Ovary (tissue), 7 donors: ENCODE measurements at regions not wholly inside any gene's neighbourhood (a gene's known extent, or its start where the extent isn't known, plus 50 kb on each side); places are given as distances from the start of the nearest gene placed in this dataset.

Experiments used
- DNase-seq, 5 donors: peaks; one replicate each; pipeline ENCODE4 v3.0.0-alpha.2; 2019 to 2020
- H3K27ac ChIP-seq, 2 donors: fragments of 200-600 bp; one replicate each; pipeline versions ENCODE4 v1.5.1 to v1.8.0; 2019 to 2022
- H3K27me3 ChIP-seq: fragments of 200-600 bp; one replicate; pipeline ENCODE4 v1.8.0; 2022
- H3K36me3 ChIP-seq: fragments of 200-600 bp; sonication (generic); one replicate; pipeline ENCODE4 v1.5.1; 2019
- H3K4me1 ChIP-seq: one replicate; pipeline ENCODE4 v1.8.1; 2013; ENCODE audit warnings: mild to moderate bottlenecking, moderate library complexity; ENCODE audit not compliant: insufficient read depth
- H3K4me3 ChIP-seq: fragments of 200-600 bp; sonication (generic); one replicate; pipeline ENCODE4 v1.5.1; 2017
- H3K9me3 ChIP-seq, 2 donors: fragments of 200-600 bp in 1 of 2; sonication (generic) in 1 of 2; one replicate each; pipeline versions ENCODE4 v1.5.1 to v1.8.1; 2013 to 2019; ENCODE audit warnings: mild to moderate bottlenecking in 1 of 2, moderate library complexity in 1 of 2
- EP300 ChIP-seq: sonication (generic); formaldehyde crosslinking; IDR thresholded peaks from one replicate; pipeline ENCODE4 v1.6.1; 2017; ENCODE audit warnings: antibody characterized with exemption
- POLR2A ChIP-seq: fragments of 450-650 bp; IDR thresholded peaks from one replicate; pipeline ENCODE4 v1.6.1; 2017; ENCODE audit warnings: antibody characterized with exemption, mild to moderate bottlenecking, moderate library complexity
- WGBS, 3 donors: extraction: QIAGEN DNeasy Blood & Tissue Kit in 1 of 3; methylation state at CpG; one replicate each; pipeline versions ENCODE4 v1.1.5 to v1.1.7; 2013 to 2017; 5-methylcytosine and 5-hydroxymethylcytosine counted together
- intact Hi-C, 4 donors: fragments of 100-400 bp; cut with DNase I; formaldehyde crosslinking; loops; one replicate each; pipeline versions ENCODE4 v1.11.0 to v1.15.1; 2022 to 2023
- TF ChIP-seq, protein P1 (sequence below), 3 donors: fragments of 450-650 bp in 2 of 3; fragments of 200-600 bp in 1 of 3; IDR thresholded peaks; one replicate each; pipeline versions ENCODE4 v1.5.1 to v1.8.0; 2016 to 2022; ENCODE audit warnings: antibody characterized with exemption in 3 of 3, mild to moderate bottlenecking in 1 of 3
- donor health status: DM: no; HTN: no; CAD: no; lungs with moderate emphysema.
- donor health status: DM: no; HTN: no; CAD: no.
- donor health status: Bipolar disorder and iron deficiency.
- donor health status: DM: no; HTN: no; CAD: no.
- donor health status: DM: yes; HTN: yes; CAD: no.

DNA sequence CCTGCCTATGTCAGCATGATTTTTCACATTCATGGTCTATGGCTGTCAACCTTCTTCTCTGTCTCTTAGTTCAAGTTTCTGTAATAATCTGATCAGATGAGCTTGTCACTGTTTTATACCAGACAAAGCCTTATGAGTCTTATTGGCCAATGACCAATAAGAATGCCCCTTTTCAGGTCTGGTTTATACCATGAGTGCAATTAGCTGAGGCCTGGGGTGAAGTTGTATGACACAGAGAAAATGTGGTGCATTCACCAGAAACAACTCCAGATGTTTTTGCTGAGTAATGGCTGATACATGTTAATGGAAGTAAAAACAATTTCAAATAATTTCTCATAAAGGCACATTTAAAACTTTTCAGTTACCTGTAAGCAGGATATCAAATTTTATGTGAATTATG, 218.6 kb upstream of the CDH8 start:
- TF ChIP-seq EP300 (no peak), POLR2A (no peak)
- TF ChIP-seq, protein P1, sequence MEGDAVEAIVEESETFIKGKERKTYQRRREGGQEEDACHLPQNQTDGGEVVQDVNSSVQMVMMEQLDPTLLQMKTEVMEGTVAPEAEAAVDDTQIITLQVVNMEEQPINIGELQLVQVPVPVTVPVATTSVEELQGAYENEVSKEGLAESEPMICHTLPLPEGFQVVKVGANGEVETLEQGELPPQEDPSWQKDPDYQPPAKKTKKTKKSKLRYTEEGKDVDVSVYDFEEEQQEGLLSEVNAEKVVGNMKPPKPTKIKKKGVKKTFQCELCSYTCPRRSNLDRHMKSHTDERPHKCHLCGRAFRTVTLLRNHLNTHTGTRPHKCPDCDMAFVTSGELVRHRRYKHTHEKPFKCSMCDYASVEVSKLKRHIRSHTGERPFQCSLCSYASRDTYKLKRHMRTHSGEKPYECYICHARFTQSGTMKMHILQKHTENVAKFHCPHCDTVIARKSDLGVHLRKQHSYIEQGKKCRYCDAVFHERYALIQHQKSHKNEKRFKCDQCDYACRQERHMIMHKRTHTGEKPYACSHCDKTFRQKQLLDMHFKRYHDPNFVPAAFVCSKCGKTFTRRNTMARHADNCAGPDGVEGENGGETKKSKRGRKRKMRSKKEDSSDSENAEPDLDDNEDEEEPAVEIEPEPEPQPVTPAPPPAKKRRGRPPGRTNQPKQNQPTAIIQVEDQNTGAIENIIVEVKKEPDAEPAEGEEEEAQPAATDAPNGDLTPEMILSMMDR (IDR thresholded peaks at IDR 0.05): no peak
- H3K27me3 ChIP-seq: no peaks in the 10 kb centered on the region
- no peak overlapping the region for H3K4me3 ChIP-seq
- H3K9me3 ChIP-seq: no peaks in the 10 kb centered on the region
- no peak overlapping the region for H3K27ac ChIP-seq
- no peaks in the 10 kb centered on the region for H3K4me1 ChIP-seq
- no peaks in the 10 kb centered on the region for H3K36me3 ChIP-seq
- intact Hi-C loops: no loop called here
- DNase-seq: no peak

DNA sequence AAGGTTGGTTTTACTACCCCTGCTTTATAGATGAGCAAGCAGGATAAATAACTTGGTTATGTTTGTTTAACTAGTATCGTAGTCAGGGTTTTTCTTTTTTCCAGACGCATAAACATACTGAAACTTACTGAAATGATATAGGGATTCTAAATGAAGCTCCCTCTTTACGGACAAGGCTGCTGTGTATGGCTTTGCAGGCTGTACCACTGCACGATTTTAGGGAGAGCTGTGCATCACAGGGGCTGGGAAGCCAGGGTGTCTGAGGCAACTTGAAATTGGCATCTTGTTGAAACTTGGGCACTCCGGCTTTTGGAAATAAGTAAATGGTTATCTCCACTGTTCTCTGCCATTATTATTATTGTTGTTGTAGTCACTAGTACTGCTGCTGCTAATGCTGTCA, 218.1 kb upstream of the CDH8 start:
- no peak overlapping the region for H3K4me3 ChIP-seq
- H3K27me3 ChIP-seq: no peaks in the 10 kb centered on the region
- no peaks in the 10 kb centered on the region for H3K9me3 ChIP-seq
- no peak overlapping the region for H3K27ac ChIP-seq
- DNase-seq: no peak
- H3K36me3 ChIP-seq: no peaks in the 10 kb centered on the region
- TF ChIP-seq POLR2A: no peak
- TF ChIP-seq EP300: no peak
- TF ChIP-seq, protein P1 (IDR thresholded peaks at IDR 0.05): no peak
- no peaks in the 10 kb centered on the region for H3K4me1 ChIP-seq
- 69 to 76% (median 70%) methylated on average over 5 of the region's 5 CpGs for WGBS, 3 donors
- intact Hi-C loops: no loop called here

DNA sequence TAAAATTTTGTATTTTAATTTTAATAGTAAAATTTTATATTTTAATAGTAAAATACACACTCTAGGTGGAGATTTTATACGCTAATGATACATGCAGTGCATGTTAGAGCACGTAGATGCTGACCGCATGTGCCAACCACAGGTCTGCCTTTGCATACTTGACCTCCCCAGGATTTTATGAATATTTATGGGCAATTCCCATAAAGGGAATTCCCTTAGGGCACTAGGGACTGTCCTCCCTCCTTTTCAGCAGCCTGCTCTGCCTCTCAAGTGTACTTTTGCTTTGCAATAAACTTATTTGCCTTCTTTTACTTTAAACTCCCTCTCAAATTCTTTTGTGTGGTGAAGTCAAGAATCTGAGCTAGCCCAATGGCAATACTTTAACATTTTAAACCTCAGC, 217.7 kb upstream of the CDH8 start:
- H3K9me3 ChIP-seq: no peaks in the 10 kb centered on the region
- H3K27ac ChIP-seq: no peak overlapping the region
- intact Hi-C loops: no loop called here
- no peak overlapping the region for H3K4me3 ChIP-seq
- no peak for TF ChIP-seq EP300
- TF ChIP-seq POLR2A: no peak
- TF ChIP-seq, protein P1 (IDR thresholded peaks at IDR 0.05): no peak
- no peaks in the 10 kb centered on the region for H3K27me3 ChIP-seq
- no peaks in the 10 kb centered on the region for H3K36me3 ChIP-seq
- no peak for DNase-seq
- no peaks in the 10 kb centered on the region for H3K4me1 ChIP-seq
- 93 to 96% (median 94%) methylated on average over 3 of the region's 3 CpGs for whole genome bisulfite sequencing, 3 donors

DNA sequence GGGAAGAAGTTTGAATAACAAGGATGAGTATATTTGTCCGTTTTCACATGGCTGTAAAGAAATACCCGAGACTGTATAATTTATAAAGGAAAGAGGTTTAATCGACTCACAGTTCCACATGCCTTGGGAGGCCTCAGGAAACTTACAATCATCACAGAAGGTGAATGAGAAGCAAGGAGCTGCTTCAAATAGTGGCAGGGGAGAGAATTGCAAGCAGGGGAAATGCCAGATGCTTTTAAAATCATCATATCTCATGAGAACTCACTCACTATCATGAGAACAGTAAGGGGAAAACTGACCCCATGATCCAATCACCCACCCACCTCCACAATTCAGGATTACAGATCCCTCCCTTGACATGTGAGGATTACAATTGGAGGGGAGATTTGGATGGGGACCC, 212.8 kb upstream of the CDH8 start:
- Histone ChIP-seq H3K4me1 (no peaks in the 10 kb centered on the region), H3K27ac (no peak overlapping the region), H3K4me3 (no peak overlapping the region), H3K9me3 (no peaks in the 10 kb centered on the region), H3K27me3 (no peaks in the 10 kb centered on the region), H3K36me3 (no peaks in the 10 kb centered on the region)
- DNase-seq: no peak
- TF ChIP-seq, protein P1 (IDR thresholded peaks at IDR 0.05): no peak
- TF ChIP-seq EP300 (no peak), POLR2A (no peak)
- WGBS, 3 donors: 77 to 85% (median 85%) methylated on average over 3 of the region's 3 CpGs
- intact Hi-C loops: no loop called here

DNA sequence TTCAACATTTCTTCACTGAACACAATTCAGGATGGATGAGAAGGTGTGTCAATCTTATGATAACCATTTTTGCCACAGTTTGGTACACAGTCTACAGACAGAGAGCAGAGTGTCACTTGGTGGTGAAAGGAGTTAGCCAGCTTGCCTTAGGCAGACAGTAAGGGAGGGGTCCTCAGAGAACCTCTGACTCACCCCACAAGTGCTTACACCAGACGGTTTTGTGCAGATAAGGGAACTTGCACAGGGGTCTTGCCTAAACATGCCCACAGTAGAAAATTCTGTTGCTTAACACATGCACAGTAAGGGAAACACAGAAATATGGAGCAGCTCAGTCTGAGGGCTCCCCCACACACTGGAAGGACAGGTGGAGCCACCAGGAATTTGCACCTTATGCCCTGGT, 204.5 kb upstream of the CDH8 start:
- Histone ChIP-seq H3K4me3 (no peak overlapping the region), H3K4me1 (no peaks in the 10 kb centered on the region), H3K9me3 (no peaks in the 10 kb centered on the region), H3K36me3 (no peaks in the 10 kb centered on the region), H3K27ac (no peak overlapping the region), H3K27me3 (no peaks in the 10 kb centered on the region)
- WGBS, 3 donors: 20 to 43% (median 31%) methylated on average over 1 of the region's 1 CpG
- DNase-seq: no peak
- no peak for TF ChIP-seq EP300
- no peak for TF ChIP-seq POLR2A
- TF ChIP-seq, protein P1 (IDR thresholded peaks at IDR 0.05): no peak
- intact Hi-C loops: no loop called here
